HCT116 (cell line): ENCODE measurements at regions not wholly inside any gene's neighbourhood (a gene's known extent, or its start where the extent isn't known, plus 50 kb on each side); places are given as distances from the start of the nearest gene placed in this dataset.

Experiments used
- CEBPB ChIP-seq: IDR thresholded peaks from 2 replicates; pipeline ENCODE4 v1.6.1; 2012; ENCODE audit warnings: low read depth
- CTCF ChIP-seq, 3 experiments: fragments of 200-600 bp in 1 of 3; sonication (generic) in 1 of 3; IDR thresholded peaks in 2 of 3; conservative IDR thresholded peaks in 1 of 3; 2 replicates each; pipeline ENCODE4 v1.5.1; 2012 to 2017; ENCODE audit warnings: low read depth in 2 of 3, low read length in 2 of 3, antibody characterized with exemption in 1 of 3, borderline replicate concordance in 1 of 3, control low read depth in 1 of 3, mild to moderate bottlenecking in 1 of 3, mixed read lengths in 1 of 3, mixed run types in 1 of 3, moderate library complexity in 1 of 3; ENCODE audit not compliant: insufficient read depth in 1 of 3
- EZH2 ChIP-seq: fragments of 200-600 bp; sonication (generic); IDR thresholded peaks from 2 replicates; pipeline ENCODE4 v1.6.1; 2017; ENCODE audit warnings: antibody characterized with exemption, mixed run types
- FOSL1 ChIP-seq: IDR thresholded peaks from 2 replicates; pipeline ENCODE4 v1.6.1; 2012; ENCODE audit warnings: low read depth
- POLR2A ChIP-seq: IDR thresholded peaks from 2 replicates; pipeline ENCODE4 v1.7.0; 2011; ENCODE audit warnings: borderline replicate concordance; ENCODE audit not compliant: insufficient read depth, insufficient read length; ENCODE audit errors: extremely low read depth
- POLR2AphosphoS5 ChIP-seq: IDR thresholded peaks from 2 replicates; pipeline ENCODE4 v1.6.1; 2011; ENCODE audit warnings: mild to moderate bottlenecking, low read depth, low read length, moderate library complexity
- TF ChIP-seq, protein P1 (sequence below): IDR thresholded peaks from 2 replicates; pipeline ENCODE4 v1.6.1; 2012

DNA sequence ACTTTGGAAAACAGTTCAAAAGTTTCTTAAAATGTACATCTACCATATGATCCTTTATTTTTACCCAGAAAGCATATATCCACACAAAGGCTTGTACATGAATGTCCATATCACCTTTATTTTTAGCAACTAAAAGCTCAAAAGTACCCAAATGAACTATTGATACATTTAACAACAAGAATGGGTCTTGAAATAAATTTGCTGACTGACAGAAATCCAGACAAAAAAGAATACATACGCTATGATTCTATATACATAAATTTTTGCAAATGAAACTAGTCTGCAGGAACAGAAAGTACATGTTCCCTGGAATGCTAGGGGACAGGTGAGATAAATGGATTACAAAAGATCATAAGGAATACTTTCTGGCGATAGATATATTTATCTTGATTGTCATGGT is 96.3 kb upstream of the KYNU start:
- TF ChIP-seq CTCF (IDR thresholded peaks at IDR 0.05 in 2 of 3, conservative IDR thresholded peaks at IDR 0.05 in 1 of 3; ENCODE audit: borderline replicate concordance in 1 of 3, insufficient read depth in 1 of 3, low read depth in 2 of 3, low read length in 2 of 3) (no peak), POLR2A (no peak), EZH2 (no peak), POLR2AphosphoS5 (no peak), FOSL1 (no peak), CEBPB (no peak)
- TF ChIP-seq, protein P1, sequence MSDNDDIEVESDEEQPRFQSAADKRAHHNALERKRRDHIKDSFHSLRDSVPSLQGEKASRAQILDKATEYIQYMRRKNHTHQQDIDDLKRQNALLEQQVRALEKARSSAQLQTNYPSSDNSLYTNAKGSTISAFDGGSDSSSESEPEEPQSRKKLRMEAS: no peak
